Left hindlimb (tissue), 1 donor: ENCODE measurements at regions not wholly inside any gene's neighbourhood (a gene's known extent, or its start where the extent isn't known, plus 50 kb on each side); places are given as distances from the start of the nearest gene placed in this dataset.
"Not testable (repeated sequence)": the region's sequence is repeated elsewhere in the genome, so short reads cannot be mapped to it uniquely, and the experiment has no call there.

Experiments used
- DNase-seq: peaks from one replicate; pipeline ENCODE4 v3.0.0-alpha.2; 2018

DNA sequence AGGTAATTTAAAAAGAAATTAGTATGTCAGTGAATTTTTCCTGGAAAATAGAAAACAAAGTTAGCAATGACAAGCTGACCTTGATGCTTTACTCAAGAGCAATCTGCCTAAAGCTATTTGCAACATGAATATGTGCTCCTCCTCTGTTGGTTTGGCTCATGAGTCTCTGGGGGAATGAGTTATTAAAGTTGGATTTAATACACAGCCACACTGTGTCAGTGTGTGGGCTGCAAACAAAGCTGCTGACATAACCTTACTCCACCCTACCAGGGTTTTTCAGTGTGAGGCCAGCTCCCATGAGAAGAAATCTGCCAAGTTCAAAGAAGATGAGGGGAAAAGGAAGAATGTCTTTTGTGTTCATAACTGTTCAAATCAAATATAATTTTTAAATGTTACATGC, 280.5 kb downstream of the TLL1 start:
- DNase-seq = no peak

GRCh38 chr4:166162327-166162726, 289.3 kb downstream of the TLL1 start:
- DNase-seq = no peak

- no peak for DNase-seq
These were observed 292.9 kb downstream of the TLL1 start for GRCh38 chr4:166165829-166166420.

- DNase-seq = no peak
These were observed 296.1 kb downstream of the TLL1 start for GRCh38 chr4:166169111-166169510.

GRCh38 chr4:166172619-166173018, 299.6 kb downstream of the TLL1 start:
- no peak for DNase-seq

DNA sequence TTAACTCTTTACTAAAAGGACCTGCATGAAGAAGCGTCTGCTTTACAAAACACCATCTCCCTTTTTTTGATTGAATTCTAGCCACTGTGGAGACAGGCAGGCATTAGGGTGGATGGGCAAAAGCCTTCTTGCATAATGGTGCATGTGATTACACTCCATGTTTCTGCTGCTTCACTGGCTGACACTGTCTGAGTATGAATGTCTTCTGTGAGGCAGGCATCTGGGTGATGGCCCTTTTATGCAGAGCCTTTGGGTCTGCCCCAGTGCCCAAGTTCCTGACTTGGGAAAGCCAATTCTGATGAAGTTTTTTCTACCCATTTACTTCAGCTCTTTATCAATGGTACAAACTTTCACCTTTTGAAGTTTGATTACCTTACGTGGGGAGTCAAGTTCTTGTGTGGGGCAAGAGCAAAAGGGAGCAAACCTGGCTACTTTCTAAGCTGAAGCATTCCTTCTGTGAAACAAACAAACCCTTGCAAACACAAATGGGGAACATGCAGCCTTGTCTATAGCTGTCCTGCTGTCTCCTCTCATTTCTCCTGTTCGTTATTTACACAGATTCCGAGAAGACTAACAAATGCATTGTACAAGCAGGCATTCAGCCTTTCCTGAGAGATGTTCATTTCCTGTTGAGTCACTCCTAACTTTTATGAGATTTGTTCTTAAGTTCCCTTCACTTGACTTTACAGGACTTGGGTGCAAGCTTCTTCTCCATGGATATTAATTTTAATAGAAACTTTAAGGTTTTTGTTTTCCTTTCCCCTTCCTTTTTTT, 301.9 kb downstream of the TLL1 start:
- no peak for DNase-seq

DNA sequence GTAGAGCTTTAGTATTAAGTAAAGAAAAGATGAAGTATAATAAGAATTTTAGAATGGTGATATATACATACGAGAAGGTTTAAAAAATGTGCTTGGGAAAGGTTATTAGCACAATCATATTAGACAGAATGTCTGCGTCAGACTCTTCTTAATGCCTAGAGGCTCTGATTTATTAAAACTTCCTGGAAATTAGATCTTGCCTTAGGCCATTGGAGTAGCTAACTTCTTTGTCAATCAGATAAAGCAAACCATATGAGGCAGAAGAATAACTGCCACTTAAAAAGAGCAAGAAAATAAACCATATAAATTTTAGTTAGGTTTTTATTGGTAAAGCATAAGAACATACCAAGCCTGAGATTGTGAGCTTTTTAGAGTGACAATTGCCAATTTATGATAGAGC, 309.1 kb downstream of the TLL1 start:
- DNase-seq = no peak

DNA sequence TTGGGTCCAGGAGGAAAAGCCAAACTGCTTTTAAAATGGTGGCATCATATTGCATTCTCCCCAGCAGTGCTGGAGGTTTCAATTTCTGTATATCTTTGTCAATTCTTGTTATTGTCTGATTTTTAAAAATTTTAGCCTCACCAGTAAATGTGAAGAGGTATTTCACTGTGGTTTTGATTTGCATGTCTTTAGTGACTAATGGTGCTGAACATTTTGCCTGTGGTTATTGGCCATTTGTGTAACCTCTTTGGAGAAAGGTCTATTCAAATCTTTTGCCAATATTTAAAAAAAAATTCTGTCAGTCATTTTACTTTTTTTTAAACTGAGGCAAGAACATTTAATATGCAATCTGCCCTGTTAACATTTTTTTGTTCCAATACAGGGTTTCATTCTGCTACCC, 322.1 kb downstream of the TLL1 start:
- DNase-seq = no peak

DNA sequence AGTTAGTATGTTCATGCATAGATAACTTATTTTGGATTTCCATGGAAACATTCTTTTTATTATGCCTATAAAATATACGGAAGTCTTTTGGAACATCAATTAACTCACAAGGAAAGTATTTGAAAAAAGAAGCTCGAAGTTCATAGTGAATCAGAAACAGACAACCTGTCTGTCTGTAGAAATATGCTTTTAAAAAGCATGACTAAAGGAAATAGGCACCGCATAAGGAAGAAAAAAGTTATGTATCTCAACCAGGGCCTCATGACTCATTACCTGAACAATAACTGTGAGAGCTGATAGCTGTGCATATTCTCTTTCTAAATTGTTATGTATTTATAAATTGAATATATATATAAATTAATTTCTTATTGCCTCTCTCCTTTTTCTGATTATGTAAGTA, 324.1 kb downstream of the TLL1 start:
- DNase-seq = no peak

GRCh38 chr4:166198041-166198440, 325.0 kb downstream of the TLL1 start:
- DNase-seq = no peak

- no peak for DNase-seq
These were observed 325.7 kb downstream of the TLL1 start for GRCh38 chr4:166198516-166199310.

DNA sequence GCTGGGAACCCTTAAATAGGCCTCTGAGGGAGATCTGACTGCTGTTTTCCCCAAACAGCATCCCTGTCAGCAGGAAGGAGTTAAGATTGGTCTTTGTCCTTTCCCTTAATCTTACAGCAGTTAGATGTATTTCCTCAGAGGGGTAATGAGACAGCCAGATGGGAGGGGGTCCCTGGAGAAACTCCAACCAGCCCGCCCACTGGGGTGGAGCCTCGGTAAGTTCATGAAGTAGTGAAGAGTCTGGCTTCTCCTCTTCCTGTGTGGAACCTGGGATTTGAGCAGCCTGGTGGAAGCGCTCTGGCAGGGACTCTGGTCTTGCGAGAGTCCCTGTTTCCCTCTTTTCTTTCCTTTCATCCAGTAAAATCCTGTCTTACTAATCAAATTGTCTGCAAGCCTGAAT, 330.0 kb downstream of the TLL1 start:
- DNase-seq = no peak

- not testable (repeated sequence) for DNase-seq
These were observed 339.3 kb downstream of the TLL1 start for GRCh38 chr4:166212326-166212725.

DNA sequence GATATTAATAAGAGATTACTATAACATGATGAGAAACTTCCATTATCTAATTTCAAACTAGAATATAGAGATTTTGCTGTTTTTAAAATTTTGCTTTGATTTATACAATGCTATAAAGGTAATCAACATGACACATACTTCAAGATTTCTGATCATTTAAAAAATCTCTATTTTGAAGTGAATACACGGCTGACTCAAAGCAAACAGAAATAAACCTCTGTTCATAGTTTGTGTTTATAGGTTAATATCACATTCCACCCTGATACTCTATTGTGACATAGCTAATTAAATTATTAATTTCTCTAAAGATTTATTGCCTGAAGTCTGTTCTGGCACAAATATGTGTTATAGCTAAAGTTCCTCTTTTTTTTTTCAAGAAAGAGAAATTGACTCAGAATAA, 349.2 kb downstream of the TLL1 start:
- no peak for DNase-seq

GRCh38 chr4:166228112-166228511, 355.1 kb downstream of the TLL1 start:
- no peak for DNase-seq

GRCh38 chr4:166229799-166230198, 356.8 kb downstream of the TLL1 start:
- DNase-seq = no peak

GRCh38 chr4:166230841-166231240, 357.8 kb downstream of the TLL1 start:
- no peak for DNase-seq

DNA sequence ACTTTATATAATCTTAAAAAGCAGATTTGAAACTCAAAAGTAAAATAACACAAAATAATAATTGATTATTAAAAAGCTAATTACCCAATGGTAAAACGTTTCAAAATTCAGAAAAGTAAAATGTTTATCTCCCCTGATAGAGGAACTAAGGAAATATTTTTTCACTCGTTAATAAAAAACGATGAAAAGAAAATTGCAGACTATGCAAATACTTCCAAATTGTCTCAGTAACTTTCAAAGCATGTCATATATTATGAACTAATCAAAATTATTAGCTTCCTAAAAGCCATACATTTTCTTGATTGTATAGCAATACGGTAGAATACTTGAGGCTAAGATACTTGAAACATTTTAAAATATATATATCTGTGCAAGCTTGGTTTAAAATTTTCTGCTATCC, 366.3 kb downstream of the TLL1 start:
- no peak for DNase-seq

DNA sequence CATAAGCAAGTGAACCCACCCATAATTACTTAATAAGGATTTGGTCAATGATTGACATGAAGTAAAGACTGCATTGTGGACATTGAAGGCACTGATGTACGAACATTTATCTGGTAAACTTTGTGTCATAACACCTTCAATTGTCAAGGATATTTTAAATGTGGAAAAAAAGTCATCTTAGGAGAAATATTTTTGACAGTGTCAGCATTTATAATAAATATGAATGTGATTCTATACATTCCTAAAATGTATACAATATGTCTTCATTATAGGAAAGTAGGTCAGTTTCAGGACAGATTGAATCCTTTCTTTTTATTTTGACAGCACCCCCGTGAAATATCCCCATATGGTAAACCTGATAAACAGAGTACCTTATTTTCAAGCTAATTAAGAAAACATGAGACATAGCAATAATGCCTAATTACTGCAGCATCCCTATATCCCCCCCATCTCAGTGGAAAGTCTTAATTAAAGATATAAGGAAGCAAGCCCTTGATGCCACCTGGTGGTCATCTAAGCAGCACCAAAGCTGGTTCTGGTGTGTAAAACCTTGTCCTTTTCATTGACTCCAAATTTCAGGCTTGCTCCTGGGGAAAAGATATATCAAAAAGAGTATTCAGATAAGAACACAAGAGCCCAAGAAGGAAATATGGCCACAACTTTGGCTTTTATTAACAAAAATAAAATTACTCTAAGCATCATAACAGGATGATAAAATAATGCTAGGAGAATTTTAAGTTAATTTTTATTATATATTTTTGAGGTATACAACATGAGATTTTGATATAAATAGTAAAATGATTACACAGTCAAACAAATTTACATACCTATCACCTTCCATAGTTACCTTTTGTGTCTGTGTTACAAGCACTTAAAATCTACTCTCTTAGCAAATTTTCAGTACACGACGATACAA, 379.7 kb downstream of the TLL1 start:
- no peak for DNase-seq

DNA sequence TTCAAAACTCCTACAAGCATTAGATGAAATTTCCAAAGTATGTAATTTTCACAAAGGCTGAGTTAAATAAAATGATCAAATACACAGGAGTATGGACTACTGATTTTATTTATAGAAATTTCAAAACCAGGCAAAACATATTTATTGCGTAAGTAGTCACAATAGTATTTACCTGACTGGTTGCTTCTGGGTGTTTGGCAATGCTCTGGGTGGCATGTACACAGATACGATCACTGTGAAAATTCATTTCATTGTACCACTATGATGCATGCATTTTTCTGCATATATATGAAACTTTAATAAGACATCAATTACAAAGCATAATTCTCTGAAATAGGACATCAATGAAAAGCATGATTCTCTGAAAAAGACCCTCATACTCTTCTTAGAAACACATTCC, 384.2 kb downstream of the TLL1 start:
- no peak for DNase-seq

DNA sequence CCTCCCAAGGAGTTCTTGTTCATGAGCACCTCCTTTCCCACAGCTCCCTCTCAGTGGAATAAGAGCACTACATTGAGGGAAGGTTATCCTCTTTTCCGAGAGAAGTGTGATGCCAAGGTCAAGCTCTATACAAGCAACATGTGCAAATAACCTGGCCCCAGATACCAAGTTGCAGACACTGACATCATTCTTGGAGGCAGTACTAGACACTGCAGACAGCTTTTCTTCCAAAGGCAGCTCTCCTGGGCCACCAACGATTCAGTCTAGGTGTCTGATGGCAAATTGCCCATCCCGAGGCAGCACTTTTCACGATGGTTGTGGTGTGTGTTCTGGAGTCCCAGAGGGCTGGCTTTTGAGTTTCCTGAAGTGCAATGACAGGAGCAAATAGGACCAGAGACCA, 384.9 kb downstream of the TLL1 start:
- peak; percentile 34 for DNase-seq

GRCh38 chr4:166259081-166259480, 386.0 kb downstream of the TLL1 start:
- DNase-seq = no peak
